HG02852 (cell line): ENCODE measurements at regions not wholly inside any gene's neighbourhood (a gene's known extent, or its start where the extent isn't known, plus 50 kb on each side); places are given as distances from the start of the nearest gene placed in this dataset.

ENCODE experiments used
- ATAC-seq: cut with Tn5 transposase; IDR thresholded peaks from one replicate; pipeline ENCODE4 v1.9.1; 2021; ENCODE audit warnings: mild to moderate bottlenecking, moderate library complexity; ENCODE audit not compliant: unreplicated experiment

GRCh38 chrX:109312757-109313156 is 169.1 kb downstream of the GUCY2F start:
- ATAC-seq, result no peak

GRCh38 chrX:109310031-109310430 is 171.9 kb downstream of the GUCY2F start:
- ATAC-seq, result no peak

GRCh38 chrX:109301177-109301576 is 180.7 kb downstream of the GUCY2F start:
- ATAC-seq, result no peak

DNA sequence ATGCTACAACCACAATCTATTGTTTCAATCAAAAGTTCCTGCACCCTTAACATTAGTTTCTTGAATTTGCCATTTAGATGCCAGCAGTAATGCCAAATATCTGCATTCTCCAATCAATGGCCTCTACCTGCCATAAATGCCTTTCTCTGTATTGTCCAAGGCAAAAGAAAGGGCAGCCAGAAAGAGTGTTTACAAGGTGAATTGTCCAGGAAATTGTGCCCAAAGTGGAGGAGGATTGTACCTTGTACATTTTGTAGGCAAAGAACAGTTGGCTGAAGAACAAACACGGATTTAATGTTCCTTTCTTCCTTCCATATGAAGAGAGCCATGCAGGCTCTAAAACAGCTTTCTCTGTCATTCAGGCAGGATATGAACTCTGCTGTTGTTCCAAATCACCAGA is 181.5 kb downstream of the GUCY2F start:
- no peak for ATAC-seq

DNA sequence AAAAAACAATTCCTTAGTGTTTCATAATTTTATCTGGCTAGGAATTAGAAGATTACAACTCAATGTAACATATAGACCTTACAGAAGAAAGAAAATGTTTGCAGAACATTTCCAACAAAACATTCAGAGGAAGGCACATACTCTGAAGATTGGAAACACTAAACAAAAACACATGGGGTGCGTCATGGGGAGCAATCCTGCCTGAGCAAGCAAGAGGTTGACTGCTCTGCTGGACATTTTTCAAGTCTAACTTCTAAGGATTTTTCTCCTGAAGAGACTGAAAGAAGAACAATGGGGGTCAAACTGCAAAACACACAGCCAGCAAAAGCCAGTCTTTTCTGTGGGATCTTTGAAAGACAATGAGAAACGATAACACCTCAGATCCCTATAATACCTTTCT is 182.8 kb downstream of the GUCY2F start:
- no peak for ATAC-seq

- no peak for ATAC-seq
Observed at GRCh38 chrX:109294097-109294814, 187.6 kb downstream of the GUCY2F start.

- ATAC-seq, result no peak
Observed at GRCh38 chrX:109283870-109284269, 198.0 kb downstream of the GUCY2F start.

DNA sequence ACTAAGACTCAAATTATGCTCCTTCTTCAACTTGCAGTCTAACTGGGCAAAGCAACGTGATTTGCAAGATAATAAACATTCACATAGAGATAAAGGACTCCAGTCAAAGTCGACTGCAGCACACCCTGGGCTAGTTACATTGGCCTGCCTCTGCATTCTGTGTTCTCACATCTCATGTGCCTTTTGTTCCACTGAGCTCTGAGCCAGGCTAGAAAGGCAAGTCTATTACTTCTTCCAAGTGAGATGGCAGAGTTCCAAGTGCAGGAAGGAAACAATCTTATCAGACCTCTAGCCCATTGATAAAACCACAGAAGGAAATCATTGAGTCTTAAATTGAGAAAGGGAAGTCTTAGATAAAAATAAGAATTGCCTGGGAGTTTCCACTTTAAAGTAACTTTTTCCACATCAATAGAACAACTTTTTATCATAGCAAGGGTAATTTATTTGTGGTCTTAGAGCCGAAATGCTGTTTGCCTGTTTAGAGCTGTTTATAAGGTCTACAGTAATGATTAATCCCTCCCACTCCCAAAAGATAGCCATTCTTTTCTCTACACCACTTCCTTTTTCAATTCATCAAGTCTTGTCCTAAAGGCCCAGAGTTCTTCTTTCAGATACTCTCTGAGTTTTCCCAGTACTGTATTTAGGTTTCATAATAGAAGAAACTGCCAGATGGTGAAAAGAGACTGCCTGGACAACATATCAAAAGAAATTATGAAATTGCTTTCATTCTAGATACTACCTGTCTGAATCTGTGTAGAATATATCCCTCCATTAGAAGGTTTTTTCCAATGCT is 200.2 kb downstream of the GUCY2F start:
- ATAC-seq, result peak; percentile 86

DNA sequence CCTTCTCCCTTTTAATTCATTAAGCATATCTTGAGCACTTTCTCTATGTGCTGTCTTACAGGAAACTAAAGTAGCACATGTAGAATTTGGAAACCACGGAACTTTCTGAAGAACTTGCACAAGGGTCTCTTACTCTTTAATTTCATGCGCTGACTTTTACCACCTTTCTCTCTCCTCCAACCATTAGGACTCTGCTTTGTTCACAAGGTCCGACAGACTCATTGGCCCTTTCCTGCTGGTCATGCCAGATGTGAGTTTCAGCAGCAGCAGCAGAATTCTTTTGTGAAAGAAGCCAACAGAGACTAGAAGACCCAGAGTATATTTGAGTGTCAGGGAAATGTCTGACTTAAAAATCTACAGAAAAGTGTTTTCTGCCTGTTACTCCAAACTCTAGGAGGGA is 207.1 kb downstream of the GUCY2F start:
- ATAC-seq, result no peak

- ATAC-seq, result peak; percentile 95
Observed at GRCh38 chrX:109270580-109271484, 211.1 kb downstream of the GUCY2F start.

GRCh38 chrX:109268340-109268739 is 213.5 kb downstream of the GUCY2F start:
- ATAC-seq, result no peak

DNA sequence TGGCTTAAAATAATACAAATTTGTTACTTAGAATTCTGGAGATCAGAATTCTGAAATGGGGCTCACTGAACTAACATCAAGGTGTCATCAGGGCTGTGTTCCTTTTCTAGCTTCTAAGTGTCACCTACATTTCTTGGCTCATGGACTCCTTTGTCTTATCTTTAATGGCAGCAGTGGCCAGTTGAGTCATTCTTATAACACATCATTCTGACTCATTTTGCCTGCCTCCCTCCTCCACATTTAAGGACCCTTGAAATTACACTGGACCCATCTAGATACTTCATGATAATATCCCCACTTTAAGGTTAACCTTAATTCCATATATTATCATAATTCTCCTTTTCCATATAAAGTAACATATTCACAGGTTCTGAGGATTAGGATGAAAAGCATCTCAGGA is 215.9 kb downstream of the GUCY2F start:
- no peak for ATAC-seq

GRCh38 chrX:109264878-109265277 is 217.0 kb downstream of the GUCY2F start:
- ATAC-seq, result peak; percentile 75

- no peak for ATAC-seq
Observed at GRCh38 chrX:109261279-109261678, 220.6 kb downstream of the GUCY2F start.

- no peak for ATAC-seq
Observed at GRCh38 chrX:109252789-109253188, 229.1 kb downstream of the GUCY2F start.

DNA sequence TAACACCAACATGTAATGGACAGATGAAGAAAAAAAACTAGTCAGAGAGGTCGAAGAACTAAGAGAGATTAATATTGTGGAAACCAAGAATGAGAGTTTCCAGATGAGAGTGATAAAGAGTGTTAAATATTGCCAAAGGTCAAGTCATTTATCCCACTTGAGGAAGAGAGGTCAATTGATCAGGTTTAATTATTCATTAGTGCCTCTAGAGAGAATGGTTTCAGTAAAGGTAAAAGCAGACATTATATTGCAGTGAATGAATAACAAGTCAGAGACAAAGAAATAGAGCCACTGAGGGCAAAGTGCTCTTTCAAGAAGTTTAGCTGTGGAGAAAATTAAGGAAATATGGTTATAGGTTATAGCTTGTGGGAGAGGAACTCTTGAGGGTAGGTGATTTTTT is 263.1 kb downstream of the GUCY2F start:
- no peak for ATAC-seq

DNA sequence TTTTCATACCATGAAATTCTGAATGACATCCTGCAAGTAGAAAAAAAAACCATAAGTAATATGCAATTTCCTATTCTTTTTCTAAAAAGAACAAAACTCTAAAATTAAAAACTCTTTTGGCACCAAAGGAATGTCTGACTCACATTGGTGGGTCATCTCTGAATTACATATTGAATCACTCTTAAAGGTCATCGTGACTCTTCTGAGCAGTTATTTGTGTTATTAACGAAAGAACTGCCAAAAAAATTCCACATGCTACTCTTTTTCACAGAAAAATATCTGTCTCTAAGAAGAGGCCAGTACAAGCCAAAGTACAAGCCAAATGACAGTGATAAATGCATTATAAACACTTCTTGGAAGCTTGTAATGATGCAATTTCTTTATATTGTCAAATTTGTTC is 282.2 kb downstream of the GUCY2F start:
- no peak for ATAC-seq

DNA sequence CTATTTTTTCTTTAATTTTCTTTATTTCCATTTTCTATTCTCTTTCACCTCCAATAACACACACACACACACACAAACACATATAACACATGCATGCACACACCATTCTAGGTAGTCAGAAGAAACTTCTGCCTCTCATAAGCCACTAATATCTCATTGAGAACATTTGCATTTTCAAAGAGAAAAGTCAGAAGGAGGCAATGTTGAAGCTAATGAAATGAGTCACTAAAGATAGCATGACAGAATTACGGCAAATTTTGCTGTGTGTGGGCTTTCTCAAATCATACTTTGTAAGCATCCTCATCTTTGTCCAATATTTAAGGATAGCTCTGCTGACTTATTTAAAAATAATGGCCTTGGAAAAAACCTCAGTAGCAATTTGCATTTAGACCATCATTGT is 291.3 kb downstream of the GUCY2F start:
- peak; percentile 56 for ATAC-seq

DNA sequence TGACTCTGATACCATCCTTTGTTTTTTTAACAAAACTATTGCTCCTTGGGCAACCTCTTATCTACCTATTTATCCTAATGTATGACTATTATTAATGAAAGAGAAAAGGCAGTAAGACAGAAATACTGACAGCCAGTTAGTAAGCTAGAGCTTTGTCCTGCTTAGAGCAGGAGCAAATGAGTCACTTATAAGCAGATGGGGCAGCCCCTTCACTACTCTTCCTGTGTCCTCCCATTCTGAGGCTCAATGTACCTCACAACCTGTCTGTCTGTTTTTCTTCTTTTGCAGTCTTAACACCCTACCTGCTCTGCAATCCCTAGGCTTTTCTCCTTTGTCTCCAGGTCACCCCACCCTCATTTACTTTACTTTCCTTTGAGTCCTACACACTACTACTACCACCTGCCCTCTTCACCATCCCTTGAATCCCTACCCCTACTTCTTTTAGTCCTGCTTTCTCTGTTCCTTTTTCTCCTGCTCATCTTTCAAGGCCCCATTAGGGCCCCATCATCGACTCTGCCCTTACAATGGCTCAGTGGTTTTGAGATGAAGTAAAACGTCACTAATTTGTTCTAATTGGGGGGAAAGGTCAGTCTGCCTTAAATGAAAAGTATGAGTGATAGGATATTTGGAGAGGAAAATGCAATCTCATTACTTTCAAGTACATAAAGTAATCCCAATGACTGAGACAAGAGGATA is 294.3 kb downstream of the GUCY2F start:
- ATAC-seq, result peak; percentile 74

DNA sequence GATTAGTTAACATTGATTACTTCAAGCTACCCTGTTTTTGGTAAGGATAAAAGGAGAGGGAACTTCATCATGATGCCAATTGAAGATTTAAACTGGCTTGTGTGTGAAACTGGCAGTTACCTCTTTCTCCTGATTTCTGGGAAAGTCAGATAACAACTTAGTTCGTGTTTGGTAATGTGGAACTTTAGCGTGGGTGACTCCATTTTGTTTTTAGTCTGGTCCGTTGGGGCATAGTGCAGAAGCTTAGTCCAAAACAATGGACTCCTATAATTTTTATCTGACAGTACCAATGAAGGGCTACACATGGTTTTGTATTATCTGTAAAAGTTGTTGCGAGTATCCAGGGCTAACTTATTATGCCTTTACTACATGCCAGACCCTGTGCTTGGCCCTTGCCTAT is 294.9 kb downstream of the GUCY2F start:
- ATAC-seq, result no peak
